ENCODE measurements at regions not wholly inside any gene's neighbourhood (a gene's known extent, or its start where the extent isn't known, plus 50 kb on each side); places are given as distances from the start of the nearest gene placed in this dataset.

DNA sequence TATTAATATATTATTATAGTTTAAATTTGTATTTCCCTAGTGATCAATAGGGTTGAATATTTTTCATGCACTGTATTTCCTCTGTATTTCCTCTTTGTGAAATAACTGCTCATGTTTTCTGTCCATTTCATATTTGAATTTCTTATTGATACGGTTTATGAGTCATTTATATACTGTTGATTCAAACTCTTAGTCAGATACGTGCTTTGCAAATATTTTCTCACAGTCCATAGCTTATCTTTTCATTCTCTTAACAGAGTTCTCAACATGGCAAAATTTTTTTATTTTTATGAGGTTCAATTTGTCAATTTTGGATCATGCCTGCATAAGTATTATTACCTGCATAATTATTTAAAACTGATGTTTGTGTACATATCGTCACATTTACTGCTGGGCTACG, 329.6 kb downstream of the HAO1 start:
- no peak for DNase-seq (ENCODE audit: low read depth in 2 of 3, low spot score in 2 of 3)

DNA sequence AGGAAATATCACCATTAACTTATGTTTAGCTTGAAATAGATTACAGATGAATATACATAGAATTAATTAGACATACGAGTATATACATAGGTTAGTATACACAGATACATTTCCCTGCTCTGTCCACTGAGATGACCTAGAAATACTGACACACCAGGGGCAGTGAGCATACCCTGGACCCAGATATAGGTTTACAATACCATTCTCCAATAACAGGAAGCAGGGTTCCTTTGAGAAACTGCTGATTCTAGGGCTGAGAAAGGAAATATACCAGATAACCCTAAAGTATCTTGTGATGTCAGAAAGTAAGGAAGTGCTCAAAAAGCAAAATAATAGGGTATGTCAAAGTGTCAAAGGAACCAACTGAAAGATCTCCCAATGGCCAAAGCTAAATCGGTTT, 322.5 kb downstream of the HAO1 start:
- no peak for DNase-seq (ENCODE audit: low read depth in 2 of 3, low spot score in 2 of 3)

DNA sequence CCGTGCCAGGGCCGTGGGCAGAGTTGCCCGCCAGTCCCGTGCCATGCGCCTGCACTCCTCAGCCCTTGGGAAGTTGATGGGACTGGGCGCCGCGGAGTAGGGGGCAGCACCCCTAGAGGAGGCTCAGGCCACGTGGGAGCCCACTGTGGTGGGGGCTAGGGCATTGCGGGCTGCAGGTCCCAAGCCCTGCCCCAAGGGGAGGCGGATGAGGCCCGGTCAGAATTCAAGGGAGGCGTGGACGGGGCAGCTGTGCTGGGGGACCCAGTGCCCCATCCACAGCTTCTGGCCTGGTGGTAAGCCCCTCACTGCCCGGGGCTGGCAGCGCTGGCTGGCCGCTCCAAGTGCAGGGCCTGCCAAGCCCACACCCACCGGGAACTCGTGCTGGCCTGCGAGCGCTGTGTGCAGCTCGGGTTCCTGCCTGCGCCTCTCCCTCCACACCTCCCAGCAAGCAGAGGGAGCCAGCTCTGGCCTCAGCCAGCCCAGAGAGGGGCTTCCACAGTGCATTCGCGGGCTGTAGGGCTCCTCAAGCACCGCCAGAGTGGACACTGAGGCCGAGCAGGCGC, 317.8 kb downstream of the HAO1 start:
- DNase-seq (ENCODE audit: low read depth in 2 of 3, low spot score in 2 of 3): no peak

DNA sequence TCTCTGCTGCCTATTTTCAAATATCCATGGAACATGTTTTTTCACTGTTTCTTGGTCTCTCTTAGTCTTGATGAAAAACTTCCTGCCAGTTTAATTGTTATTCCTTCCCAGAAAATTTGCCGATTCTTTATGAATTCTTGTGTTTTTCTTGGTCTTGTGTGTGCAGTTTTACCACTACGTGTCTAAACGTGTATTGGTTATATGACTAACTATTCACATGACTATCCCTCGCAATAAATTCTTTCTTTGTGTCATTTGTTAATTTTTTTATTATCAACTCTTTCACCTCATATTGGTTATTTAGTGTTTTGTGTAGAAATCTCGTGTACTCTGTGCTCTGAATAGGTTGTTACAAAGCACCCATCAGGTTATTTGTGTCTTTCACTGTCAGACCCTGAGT, 315.4 kb downstream of the HAO1 start:
- DNase-seq (ENCODE audit: low read depth in 2 of 3, low spot score in 2 of 3): no peak

DNA sequence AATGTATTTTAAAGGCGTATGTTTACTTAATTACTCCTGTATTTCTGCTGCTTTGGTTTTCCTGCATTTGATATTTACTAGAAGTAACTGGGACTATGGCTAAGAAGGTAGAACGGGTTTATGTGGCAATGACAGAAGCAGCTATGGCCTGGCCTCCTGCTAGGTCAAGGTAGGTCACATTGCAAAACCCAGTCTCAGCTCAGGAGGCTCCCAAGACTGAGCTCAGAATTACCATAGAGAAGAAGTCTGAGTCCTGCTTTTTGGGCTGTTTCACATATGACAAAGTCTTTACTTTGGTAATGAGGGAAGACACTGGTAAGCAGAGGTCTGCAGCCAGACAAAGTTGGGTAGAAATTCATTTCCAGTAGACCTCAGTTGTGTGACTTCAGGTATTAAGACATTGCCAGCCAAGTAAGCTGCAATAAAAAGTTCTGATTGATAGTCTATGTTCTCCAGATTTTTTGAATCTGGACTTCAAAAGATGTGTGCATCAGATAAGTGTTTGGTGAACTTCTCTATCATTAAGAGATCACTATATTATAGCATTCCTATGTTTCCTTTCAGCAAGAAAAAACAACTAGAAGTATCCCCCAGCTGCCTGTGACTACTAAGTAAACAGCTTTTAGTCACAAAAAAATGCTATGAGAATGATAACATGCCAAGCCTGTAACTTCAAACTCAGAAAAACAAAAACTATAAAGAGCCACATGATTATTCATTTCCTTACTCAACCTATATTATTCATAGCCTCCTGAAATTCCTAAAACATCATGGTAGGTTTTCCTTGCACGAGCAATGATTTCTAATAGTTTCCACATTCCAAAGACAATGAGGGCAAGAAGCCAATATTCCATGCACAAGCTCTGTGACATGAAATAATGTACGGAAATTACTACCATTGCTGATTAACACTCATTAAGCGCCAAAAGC, 312.3 kb downstream of the HAO1 start:
- no peak for DNase-seq (ENCODE audit: low read depth in 2 of 3, low spot score in 2 of 3)

DNA sequence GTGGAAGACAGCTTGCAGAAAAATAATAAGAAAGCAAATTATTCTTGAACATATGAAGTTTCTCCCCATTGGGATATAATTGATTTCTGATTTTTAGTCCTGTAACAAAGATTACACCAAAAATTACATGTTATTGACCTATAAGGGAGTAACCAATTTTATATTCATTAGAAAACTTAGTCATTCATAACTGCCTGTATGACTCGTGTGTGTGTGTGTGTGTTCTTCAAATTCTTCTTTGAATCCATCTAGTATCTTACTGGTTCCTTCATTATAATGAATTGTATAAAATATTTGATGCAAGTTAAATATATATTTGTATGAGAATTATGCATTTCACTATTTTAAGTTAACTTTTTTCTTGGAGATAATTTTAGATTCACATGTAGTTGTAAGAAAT, 310.4 kb downstream of the HAO1 start:
- no peak for DNase-seq (ENCODE audit: low read depth in 2 of 3, low spot score in 2 of 3)

DNA sequence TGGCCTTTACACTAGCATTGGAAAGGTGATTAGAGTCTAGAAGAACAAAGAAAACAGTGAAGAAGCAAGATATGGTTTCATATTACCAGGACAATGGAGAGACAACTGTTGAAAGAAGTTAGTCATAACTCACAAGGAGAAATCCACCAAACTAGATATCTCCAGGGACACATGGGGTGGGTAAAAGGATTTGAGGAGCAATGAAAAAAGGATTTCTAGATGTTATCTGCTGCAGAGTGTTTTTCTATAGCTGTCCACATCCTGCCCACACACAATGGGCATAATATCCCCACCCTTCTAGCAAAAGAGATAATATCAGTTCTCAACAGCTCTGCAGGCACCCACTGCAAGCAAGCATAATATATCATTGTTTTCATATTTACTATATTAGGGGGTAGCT, 303.1 kb downstream of the HAO1 start:
- no peak for DNase-seq (ENCODE audit: low read depth in 2 of 3, low spot score in 2 of 3)

DNA sequence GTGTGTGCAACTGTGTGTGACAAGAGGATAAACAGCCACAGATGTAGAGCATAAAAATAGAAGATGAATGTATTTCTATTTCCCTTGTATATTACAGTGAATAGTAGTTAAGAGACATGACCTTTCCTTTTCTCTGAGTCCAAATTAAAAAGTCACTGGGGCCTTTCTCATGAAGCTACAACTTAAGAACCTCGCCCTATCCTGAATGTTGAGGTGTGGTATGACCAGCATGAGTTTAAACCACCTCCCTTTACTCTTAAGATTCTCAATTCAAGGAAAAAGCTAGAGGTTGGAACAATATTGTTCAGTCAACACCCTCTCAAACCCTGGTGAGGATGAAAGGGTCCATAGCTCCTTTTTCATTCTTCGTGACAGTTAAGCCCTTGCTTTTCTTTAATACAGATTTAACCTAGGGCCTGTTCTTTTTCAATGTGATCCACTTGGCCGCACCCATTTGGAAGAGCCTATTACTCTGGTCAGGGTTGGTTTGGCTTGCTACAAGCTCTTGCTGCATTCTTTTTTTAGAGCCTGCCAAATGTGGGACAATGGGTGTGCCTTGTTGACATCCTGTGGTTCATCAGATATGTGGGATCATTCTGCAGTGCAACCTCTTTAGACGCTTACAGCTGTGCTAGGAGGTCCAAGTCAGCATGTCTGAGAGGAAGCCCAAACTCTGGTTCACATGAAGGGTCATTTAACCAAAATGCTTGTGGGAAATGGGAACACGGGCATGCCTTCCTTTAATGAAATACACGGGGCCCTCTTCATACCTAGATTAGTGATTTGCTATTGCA, 290.0 kb downstream of the HAO1 start:
- DNase-seq (ENCODE audit: low read depth in 2 of 3, low spot score in 2 of 3): no peak

DNA sequence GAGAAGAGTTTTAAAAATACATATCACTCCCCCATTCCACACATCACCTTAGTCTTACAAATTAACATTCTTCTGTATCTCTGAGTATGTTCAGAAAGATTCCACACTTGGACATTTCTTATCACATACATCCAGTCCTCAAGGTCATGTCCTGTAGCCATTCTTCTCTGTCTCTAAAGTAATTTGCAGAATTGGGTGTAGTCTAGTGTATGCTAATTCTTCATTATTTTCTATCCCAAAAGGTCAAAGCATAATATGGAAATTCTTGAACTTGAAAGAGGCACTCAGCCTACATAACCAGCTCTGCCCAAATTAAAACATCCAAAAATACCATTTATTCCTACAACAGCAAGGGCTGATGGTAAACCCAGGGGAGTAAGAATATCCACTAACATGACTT, 286.0 kb downstream of the HAO1 start:
- DNase-seq (ENCODE audit: low read depth in 2 of 3, low spot score in 2 of 3): no peak

DNA sequence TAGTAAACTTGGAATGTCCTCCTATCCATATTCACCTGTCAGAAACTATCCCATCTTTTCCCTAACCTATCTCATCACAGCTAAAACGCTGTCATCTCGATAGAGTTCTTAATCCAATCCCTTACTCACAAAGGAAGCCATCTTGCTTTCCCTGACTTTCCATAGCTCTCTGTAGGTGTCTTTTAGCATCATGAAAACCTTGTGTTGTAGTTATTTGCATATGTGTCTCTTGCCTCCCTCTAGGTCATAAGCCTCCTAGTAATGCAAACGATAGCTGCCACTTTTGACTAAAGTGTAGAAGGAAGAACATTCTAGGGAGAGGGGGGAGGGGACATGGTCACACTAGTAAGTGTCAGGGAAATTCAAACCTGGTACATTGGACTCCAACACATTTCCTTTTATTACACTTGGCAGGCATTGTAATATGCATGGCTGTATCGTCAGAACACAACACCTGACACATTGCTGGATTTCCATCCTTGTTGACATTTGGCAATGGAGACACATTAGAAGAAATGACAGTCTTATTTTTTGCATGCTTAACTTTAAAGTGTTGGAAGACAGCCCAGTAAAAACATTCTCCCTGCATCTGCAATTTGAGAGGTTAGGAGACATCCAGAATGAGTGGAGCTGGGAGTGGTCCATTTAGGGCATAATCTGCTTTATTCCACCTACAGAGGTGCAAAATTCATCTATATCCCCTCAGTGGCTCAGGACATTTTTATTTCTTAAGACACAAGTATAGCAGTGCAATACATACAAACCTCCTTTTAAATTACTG, 283.4 kb downstream of the HAO1 start:
- no peak for DNase-seq (ENCODE audit: low read depth in 2 of 3, low spot score in 2 of 3)

DNA sequence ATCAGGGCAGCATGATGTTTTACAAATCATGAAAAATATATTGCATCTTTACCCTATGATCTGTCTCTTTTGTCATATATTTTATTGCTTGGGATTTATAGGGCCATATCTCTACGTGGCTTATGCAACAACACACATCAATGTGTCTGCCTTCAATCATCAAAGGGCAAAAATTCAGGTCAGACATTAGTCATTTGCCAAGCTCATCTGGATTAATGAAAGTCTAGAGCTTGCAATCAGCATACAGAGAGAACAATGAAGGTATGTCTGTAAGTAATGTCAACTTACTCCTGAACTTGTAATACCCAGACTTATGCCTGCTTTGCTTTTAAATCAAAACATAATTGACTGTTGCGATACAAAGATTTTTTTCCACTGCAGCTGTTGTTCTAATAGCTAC, 282.7 kb downstream of the HAO1 start:
- no peak for DNase-seq (ENCODE audit: low read depth in 2 of 3, low spot score in 2 of 3)

DNA sequence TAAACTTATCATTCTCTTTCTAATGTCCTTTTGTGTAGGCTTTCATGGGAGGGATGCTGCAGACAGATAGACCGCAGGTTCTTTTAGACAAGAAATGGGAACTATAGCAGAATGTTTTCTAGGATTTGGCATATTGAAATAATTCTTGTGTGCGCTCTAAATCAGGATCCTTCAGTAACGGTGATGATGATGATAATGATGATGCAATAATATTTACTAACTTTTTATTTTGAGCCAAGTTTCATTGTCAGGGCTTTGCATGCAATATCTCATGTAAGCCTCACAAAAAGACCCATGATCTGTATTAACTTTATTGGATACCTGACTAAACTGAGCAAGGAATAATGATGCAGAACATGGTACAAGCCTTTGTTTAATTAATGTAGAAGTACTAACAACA, 280.1 kb downstream of the HAO1 start:
- no peak for DNase-seq (ENCODE audit: low read depth in 2 of 3, low spot score in 2 of 3)

DNA sequence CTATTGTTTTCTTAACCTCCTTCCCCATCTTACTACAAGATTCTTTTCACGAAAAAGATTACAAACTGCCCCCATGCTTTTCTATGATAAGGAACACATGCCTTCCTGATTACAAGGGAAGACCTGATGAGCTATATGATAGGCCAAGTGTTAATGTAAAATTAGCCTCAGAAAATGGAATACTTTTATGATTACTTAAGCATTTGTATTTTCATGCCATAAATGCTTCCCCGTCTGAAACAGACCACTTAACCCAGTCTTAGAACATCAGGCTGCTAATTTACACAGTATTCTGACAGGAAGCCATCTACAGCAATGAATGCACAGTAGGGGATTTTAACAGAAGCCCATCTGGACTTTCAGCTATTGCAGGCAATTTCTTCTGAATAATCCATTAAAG, 274.9 kb downstream of the HAO1 start:
- no peak for DNase-seq (ENCODE audit: low read depth in 2 of 3, low spot score in 2 of 3)

DNA sequence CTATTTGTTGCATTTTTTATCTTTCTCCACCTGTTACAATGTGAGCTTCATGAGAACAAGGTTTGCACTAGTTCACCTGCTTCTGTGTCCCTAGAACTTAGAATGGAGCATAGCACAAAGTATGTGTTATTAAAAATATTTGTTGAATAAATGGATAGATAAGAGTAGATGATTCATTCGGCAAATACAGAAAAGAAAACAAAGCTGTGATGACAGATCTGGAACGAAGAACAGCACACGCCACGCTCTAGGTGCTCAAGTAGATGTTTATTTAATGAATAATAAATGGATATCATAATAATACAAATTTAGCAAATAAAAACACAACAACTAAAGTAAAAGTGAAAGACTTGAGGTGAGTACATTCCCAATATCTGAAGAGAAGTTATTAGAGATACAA, 273.1 kb downstream of the HAO1 start:
- no peak for DNase-seq (ENCODE audit: low read depth in 2 of 3, low spot score in 2 of 3)

DNA sequence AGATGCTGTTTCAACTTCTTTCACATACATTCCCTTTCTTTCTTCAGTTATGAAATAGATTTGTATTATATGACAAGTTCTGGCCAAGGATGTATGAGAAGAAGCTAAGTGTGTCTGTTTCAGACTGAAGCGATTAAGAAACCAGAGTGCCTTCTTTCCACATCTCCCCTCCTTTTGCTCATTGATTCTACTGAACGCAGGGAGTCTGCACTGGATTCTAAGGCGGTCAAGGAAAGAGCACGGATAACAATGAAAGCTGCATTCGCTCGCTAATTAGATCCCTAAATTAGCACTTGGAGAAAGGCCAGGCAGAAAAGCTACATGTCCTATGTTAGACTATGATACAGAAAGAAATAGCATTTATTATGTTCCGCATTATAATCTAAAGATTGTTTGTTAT, 267.7 kb downstream of the HAO1 start:
- no peak for DNase-seq (ENCODE audit: low read depth in 2 of 3, low spot score in 2 of 3)

DNA sequence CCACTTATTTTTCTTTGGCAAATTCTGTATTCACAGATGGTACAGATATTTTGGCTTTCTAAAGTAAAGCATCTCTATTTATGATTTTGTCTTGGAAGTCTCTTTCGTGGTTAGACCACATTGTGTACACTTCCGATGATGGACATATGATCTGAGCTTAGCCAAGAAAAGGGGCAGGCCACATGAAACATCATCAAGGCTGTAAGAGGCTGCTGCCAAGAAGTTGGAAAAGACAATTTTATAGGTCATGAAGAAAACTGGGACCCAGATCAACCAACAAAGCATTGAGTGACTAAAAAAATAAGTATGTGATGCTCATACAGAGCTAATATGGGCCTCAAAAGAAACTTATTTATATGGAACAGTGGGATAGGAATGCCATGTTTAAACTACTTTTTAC, 266.4 kb downstream of the HAO1 start:
- DNase-seq (ENCODE audit: low read depth in 2 of 3, low spot score in 2 of 3): no peak

DNA sequence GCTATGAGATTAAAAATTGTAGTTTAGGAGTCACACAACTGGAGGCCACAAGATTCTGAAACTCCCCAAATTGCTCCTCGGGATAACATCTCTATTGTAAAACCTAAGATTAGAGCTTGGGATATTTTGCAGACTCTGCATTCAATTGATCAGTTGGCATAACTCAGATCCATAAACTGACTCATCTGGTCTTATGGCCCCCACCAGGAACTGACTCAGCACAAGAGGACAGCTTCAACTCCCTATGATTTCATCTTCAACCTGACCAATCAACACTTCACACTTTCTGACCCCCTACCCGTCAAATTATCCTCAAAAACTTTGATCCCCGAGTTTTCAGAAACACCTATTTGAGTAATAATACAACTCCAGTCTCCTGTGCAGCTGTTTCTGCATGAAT, 257.3 kb downstream of the HAO1 start:
- DNase-seq (ENCODE audit: low read depth in 2 of 3, low spot score in 2 of 3): no peak

DNA sequence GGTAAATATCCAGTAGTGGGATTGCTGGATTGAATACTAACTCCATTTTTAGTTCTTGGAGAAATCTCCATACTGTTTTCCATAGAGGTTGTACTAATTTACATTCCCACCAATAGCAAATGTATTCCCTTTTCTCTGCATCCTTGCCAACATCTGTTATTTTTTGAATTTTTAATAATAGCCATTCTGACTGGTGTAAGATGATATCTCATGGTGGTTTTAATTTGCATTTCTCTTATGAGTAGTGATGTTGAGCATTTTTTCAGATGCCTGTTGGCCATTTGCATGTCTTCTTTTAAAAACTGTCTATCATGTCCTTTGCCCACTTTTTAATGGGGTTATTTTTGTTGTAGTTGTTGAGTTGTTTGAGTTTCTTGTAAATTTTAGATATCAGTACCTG, 253.2 kb downstream of the HAO1 start:
- DNase-seq (ENCODE audit: low read depth in 2 of 3, low spot score in 2 of 3): no peak

DNA sequence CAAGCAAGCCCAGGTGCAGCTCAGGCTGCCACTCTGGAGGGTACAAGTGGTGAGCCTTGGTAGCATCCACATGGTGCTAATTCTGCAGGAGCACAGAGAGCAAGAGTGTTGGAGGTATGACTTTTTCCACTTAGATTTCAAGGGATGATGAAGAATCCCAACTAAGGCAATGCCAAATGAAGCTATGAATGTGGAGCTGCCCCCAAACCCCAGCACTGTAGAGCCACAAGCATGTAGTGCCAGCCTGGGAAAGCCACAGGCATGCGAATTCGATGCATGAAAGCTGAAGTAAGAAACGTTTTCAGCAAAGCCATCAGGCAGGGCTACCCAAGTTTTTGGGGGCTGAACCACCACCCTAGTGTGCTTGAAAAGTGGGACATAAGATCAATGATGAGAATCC, 251.1 kb downstream of the HAO1 start:
- DNase-seq (ENCODE audit: low read depth in 2 of 3, low spot score in 2 of 3): no peak

DNA sequence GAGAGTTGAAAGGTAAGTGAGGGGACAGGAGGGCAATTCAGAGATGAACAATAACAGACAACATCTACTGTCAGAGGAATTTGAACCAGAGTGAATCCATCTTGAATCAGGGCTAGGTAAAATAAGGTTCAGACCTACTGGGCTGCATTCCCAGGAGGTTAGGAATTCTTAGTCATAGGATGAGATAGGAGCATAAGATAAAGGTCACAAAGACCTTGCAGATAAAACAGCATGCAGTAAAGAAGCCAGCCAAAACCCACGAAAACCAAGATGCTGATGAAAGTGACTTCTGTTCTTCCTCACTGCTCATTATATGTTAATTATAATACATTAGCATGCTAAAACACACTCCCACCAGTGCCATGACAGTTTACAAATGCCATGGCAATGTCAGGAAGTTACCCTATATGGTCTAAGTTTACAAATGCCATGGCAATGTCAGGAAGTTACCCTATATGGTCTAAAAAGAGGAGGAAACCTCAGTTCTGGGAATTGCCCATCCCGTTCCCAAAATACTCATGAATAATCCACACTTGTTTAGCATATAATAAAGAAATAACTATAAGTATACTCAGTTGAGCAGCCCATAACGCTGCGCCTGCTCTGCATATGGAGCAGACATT, 248.5 kb downstream of the HAO1 start:
- DNase-seq (ENCODE audit: low read depth in 2 of 3, low spot score in 2 of 3): no peak

DNA sequence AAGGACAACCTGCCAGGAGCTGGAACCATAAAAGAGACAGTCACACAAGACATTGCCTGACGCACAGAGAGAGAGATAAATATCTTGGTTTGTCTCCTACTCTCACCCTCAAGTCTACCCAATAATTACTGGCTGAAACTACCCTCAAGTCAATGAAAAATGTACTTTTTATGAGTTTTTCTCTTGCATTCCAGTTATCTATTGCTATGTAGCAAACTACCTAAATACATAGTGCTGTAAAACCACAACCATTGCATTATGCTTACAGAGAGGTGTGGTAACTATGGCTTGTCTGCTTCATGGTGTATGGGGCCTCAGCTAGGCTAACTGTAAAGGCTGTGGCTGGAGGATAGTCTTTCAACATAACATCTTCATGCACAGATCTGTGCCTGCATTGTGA, 247.8 kb downstream of the HAO1 start:
- DNase-seq (ENCODE audit: low read depth in 2 of 3, low spot score in 2 of 3): no peak
